Hematopoietic multipotent progenitor cell (in vitro differentiated cells): ENCODE measurements at regions not wholly inside any gene's neighbourhood (a gene's known extent, or its start where the extent isn't known, plus 50 kb on each side); places are given as distances from the start of the nearest gene placed in this dataset.

ENCODE experiments used
- DNase-seq, 3 donors: peaks; one replicate each; pipeline ENCODE4 v3.0.0-alpha.2; 2011 to 2015; ENCODE audit warnings: low read depth in 2 of 3, low spot score in 2 of 3

DNA sequence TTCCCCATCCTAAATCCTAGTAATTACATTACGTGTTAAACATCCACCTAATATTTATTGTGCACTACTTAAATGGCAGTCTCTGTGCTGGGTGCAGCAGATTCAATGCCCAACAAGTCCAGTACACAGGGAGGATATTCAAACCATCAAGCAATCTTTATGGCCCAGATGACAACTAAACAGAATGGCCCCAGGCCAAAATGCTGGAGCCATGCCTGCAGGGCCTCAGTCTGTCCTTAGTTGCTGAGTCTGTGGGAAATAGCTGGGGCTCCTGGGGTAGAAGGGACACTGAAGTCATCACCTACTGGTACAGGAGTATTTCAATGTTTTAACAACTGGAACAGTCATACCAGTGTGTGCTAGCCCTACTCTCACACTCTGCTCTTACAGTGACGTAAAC, 153.5 kb downstream of the ZNF608 start:
- no peak for DNase-seq

DNA sequence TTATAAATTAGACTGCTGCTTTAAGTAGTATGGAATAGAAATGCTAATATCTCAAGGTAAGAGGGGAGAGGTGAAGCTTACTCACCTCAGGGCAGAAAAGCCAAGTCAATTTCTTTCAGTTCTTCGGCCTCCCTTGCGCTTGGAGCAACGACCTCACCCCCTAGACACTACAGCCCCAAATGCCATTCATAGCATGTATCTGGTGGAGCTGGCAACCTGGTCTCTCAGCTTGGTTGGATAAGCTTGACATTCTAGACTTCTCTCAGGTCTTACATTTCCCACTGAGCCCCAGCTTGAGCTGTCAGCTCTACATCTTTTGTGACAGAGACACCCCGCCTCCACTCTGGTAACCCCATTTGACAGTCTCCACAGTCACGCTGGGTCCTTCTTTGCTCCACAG, 154.9 kb downstream of the ZNF608 start:
- no peak for DNase-seq

DNA sequence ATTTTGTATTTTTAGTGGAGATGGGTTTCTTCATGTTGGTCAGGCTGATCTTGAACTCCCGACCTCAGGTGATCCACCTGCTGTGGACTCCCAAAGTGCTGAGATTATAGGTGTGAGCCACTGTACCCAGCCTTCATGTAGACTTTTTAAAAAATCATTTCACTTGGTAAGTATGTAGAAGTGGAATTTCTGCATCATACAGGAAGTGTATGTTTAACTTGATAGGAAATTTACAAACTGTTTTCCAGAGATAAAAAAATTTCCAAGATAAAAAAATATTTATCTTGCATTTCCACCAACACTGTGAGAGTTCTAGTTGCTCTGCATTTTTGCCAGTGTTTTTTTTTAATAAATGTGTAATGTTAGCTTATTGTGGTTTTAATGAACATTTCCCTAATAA, 155.8 kb downstream of the ZNF608 start:
- DNase-seq = peak in 1 of 3 donors; percentile 10

DNA sequence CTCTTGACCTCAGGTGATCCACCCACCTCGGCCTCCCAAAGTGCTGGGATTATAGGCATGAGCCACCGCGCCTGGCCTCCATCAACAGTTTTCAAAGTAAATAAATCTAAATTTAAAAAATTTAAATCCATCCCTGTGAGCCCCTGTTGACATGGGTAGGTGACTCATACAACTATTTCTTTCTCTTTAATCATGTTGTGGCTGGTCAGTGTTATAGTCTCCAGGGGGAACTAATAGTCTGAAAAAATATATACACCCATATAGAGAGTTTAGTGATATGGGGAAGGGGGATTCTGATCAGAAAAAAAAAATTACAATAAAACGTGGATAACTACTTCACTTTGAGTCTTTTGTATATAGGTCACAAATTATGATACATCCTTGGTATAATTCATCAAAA, 159.2 kb downstream of the ZNF608 start:
- DNase-seq = no peak

DNA sequence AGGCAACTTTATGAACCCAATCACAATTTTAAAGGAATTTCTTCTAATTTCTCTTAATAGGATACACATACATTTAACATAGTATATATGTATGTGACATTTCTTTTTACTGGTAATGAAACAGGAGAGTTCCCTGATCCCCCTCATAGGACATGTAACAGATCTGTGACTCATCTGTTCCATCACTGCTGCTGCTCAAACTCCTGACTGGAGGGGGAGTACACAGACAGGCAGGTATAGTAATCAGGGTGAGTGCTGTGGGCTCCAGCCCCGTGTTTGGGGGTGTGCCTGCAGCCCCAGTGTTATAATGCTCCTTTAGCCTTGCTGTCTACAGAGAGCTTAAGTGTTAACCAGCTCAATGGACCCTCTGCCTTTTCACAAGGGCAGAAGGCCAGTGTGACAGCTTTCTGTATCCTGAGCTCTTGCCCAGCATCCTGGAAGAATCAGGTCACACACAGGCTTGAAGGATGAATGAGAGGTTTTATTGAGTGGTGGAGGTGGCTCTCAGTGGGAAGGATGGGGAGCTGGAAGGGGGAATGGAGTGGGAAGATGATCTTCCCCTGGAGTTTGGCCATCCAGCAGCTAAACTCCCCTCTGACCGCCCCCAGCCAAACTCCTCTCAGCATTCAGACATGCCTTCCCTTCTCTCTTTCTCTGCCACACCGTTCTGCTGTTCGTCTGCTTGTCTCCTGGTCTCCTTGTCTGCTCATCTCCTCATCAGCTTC, 161.3 kb downstream of the ZNF608 start:
- DNase-seq = no peak

DNA sequence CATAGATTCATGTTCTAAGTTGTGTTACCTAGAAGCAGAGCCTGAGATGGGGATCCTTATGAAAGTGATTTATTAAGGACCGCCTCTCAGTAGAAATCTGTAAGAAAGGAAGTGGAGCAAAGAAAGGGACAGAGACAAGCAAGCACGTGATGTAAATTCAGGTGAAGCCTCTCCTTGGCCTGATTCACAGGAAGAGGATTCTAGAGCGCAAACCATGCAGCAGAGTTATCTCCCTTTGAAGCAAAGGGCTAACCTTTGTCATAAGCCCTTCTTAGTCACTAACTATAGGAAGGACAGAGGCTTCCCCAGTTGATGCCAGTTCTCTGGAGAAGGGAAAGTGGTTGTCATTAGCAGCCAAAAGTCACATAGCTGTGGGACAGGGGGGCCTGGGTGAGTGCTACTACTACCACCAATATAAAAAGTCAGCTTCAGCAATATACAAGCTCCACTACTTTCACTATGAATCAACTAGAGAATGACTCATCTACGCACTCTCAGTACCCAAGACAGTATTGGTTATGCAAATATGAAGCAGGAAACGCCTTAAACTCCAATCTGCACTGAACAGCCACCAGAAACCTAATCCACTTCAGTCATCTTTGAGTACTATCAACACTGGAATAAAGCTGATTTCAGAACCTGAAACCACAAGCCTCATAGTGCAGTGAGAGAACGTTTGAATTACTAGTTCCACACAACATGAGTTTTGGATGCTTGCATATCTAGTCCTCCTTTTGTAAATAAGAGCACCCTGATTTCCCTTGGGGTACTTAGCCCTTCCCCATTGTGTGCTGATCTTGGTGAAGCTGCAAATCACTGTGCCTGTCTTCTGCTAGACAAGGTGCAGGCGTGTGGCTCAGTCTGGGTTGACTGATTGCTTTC, 162.7 kb downstream of the ZNF608 start:
- DNase-seq = peak in 2 of 3 donors; percentile 68 to 86

DNA sequence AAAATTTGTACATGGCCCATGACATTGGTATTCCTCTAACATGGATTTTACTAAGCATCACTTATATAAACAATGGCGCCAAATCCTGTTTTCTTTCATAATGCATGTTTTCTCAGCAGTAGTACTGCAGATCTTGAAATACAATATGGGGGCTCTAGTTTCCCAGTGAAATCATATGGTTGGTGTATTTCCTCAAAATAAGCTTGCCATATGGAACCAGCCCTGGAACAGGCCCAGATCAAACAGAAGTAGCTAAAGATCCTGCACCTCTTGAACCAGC, 163.9 kb downstream of the ZNF608 start:
- DNase-seq = no peak

DNA sequence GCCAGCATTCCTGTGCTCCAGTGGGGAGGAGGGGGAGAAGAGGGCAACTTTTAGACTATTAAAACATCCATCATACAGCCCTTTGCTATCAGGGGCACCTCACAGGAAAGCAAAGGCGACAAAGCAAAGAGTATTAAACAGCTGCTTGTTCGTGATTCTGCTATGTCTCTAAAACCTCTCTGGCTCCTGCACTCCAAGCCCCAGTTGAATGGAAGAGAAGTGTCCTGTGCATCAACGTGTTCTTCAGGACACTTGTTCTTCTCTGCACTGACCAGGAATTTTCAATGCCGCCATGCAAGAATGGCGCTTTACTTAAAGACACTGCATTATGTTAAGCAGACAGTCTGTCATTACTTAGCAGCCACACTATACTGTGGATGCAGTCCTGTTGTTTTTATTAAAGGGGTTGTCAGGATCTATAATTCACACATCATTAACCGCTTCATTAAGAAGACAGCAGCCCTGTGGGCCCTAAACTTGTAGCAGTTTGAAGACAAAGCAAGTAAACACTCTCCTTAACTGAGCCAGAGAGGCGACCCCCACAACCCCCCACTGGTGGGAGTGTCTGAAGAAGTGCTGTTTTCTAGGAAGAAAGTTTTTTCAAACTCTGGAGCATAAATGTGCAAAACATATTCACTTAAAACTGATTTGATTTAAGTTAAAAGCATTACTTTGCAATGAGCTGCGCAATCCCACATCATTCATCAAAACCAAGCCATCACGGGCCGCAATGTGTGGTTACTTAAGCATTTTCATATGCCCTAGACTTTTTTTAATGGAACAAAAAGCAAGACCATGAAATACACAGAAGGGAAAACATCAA, 164.5 kb downstream of the ZNF608 start:
- no peak for DNase-seq

DNA sequence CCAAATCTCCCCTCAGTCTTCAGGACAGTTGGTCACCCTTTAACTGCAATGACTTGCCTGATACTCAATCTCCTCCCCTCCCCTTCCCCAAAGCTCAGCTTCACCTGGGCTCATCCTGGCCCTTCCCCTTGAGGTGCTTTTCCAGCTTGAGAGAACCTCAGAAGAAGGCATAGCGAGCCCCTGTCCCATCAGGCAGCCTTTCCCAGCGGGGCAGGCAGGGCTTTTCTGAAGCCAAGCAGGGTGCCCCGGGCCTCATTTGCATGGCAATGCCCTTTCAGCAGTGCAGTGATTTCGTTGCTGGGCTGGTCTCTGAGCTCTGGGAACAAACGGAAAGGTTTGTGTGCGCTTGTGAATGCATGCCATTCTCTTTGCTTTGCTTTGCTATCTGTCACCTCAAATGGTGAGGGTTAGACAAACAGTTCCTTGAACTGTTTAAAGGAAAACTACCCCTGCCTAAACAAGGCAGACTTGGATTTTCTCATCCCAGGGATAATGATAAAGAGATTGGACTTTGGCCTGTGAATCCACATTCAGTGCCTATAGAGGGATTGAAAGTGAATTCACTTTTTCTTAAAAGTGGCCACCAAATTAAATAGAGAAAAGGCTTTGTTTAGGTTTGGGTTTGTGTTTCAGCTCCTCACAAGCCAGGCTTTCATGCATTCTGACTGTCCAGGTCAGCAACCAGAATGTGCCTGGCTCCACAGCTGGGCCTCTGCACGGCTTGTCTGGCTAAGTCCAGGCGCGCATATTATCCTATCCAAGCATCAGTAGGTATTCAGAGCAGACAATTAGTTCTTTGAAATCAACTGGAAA, 165.3 kb downstream of the ZNF608 start:
- no peak for DNase-seq

DNA sequence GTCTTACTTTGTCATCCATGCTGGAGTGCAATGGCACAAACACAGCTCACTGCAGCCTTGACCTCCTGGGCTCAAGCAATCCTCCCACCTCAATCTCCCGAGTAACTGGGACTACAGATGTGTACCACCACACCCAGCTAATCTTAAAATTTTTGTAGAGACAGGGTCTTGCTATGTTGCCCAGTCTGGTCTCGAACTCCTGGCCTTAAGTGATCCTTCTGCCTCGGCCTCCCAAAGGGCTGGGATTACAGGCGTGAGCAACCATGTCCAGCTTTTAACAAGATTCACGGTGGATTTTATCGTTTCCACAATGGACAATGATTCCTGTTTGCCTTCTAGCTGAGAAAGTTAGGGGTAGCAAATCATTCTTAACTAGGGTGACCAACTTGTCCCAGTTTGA, 165.9 kb downstream of the ZNF608 start:
- DNase-seq = no peak

DNA sequence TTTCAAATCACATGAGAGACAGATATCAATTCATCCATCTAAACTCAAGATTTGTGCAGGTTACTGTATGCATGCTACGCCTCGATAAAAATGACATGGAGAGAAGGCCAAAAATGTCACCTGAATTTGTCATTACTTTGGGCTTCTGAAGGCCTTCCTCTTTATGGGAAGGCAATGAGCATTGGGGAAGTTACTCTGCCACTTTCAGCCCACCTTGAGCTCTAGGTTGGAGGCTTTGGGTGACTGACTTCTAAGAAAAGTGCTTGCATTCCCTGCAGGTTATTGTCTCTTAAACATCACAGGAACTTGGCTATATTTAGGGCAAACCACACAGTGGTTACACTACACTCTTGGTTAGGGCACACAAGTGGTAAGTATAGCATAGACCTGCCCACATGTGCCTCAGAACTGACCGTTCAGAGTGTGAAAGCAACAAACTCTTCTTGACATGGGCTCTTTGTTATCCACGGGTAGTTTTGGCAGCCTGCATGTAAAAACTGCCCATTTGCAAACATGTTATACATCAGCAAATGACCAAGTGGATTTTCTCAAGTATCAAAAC, 169.5 kb downstream of the ZNF608 start:
- DNase-seq = no peak

DNA sequence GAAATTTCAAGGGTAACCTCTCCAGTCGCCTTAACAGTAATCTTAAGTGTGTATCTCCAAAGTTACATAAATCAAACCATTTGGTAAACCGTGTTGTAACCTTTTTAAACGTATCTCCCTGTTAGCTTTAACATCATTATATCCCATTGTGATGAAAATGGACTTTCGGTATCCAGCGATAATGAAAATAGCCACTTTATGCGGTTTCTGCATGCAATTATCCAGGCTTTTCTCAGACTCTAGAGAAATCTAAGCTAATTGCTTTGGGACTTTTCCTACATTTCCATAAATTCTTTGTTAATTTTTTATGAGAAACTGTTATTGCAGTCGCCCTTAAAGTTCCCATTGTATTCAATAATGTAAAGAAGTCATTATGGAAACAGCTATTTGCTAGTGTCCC, 170.7 kb downstream of the ZNF608 start:
- DNase-seq = no peak

DNA sequence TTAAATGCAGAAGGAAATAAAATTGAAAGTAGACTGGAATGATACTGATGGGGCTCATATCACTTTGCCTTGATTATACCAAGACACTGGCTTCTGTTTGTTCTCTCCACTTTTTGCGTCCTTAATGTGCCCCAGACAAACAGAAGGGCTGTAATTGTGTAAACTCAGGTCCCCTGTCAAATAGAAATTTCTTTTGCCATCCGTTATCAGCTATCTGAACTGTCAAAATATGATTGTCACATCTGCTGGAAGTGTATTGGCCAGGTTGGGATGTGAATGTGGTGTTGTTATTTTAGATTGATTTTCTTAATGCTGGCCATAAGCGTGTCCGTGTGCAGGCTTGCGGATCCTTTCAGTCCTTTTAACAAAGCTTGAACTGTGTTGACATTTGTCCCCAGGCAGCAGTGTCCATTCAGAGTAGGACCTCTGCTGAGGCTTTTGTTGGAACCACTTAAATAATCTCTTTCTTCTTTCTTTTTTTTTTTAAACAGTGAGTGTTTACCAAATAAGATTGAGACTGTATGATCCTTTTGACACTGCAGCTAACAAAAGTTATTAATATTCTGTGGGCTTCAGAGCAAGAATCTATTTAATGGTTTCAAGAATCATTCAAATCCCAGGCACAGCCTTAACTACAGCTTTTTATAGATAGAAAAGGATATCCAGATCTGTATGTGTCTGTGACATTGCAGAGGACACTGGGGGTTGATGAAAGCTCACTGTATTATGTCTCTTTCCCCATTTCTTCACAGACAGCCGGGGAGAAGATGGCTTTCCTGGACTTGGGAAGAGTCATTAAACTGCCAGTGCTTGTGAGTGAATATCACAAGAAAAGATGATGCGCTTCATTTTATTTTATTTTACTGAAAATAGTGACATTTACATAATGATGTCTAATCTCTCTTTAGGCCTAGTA, 171.7 kb downstream of the ZNF608 start:
- DNase-seq = no peak

DNA sequence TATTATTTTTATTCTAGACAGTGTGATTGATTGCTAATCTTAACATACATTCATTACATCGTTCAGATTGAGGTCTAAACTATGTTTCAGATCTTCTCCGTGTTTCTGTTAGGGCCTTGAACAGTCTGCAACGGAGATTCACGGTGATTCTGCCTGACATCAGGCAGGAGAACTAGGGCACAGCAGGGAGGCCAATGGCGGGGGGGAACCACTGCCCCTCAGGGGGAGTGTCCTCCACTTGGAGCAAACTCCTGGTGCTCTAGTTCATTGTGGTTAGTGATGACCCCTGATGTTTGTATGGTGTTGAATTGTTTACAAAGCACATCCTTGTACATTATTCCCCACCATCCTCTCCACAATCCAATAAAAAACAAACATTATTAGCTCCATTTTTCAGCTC, 173.5 kb downstream of the ZNF608 start:
- DNase-seq = no peak

DNA sequence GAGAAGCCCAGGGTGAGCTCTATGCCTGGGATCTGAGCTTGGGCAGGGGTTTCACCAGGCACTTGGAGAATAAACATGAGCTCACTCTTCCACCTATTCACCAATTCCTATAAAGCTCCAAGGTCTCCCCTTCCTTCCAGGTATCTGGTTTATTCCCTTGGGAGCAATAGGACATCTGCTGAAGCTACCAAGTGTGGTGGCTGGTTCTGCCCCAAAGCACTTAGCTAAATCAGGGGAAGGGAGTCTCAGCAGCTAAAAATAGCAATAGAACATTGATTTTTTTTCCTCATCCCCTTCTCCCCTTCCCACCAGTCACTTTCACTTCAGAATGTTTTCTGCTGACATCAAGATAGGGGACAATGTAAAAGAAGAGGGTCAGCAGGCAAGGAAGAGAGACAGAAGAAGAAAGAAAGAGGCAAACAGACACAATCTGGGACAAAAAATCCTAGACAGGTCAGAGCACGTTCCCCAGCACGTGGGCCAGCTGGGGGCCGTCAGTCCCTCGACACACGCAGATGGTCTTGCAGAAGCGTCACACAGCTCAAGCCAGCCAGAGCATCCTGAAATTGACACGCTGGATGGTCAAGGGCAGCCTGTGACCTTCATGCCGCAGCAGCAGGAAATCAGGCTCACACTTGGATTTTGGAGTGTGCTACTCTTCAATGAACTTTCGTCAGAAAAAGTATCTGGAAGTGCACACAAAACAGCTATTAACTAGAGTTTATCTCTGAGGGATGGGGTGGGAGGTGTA, 176.0 kb downstream of the ZNF608 start:
- DNase-seq = no peak

DNA sequence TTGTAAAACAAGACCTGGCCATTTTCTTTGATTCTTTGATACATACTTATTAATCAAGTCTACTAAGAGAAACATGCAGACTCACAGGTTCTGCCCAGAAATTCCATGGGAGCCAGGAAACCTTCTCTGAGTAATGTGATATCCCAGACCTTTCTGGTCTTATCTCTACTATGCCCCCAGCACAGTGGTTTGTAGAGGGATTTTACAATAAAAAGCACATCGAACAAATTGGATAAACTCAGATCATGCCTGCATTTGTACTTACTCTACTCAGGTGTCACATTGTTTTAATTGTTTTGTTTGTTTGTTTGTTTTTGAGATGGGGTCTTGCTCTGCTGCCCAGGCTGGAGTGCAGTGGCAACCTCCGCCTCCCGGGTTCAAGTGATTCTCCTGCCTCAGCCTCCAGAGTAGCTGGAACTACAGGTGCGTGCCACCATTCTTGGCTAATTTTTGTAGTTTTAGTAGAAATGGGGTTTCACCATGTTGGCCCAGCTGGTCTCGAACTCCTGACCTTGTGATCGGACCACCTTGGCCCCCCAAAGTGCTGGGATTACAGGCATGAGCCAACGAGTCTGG, 179.5 kb downstream of the ZNF608 start:
- DNase-seq = no peak

DNA sequence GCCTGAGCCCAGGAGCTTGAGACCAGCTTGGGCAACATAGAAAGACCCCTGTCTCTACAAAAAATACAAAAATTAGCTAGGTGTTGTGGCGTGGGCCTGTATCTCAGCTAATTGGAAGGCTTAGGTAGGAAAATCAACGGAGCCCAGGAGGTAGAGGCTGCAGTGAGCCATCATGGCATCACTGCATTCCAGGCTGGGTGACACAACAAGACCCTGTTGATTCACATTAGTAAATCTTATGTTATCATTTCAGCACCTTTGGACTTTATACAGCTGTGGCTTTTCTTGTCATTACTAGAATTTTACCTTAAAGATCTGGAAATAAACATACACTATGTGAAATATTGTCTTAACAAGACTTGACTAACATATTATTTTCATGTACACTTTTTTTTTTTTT, 185.0 kb downstream of the ZNF608 start:
- DNase-seq = no peak

DNA sequence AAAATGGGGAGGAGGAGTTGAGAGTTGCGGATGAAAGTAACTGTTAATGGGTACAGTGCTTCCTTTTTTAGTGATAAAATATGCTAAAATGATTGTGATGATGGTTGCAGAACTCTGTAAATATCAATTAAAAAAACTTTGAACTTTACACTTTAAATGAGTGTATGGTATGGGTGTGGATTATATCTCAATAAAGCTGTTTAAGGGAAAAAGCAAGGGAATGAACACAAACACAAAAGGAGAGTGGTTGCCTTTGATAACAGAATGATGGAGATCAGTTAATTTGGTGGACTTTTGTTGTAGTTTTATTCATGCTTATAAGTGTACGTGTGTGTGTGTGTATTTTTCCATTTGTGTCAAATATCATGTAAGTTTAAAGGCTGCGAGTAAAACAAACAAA, 186.1 kb downstream of the ZNF608 start:
- DNase-seq = no peak
